ENCODE measurements at regions not wholly inside any gene's neighbourhood (a gene's known extent, or its start where the extent isn't known, plus 50 kb on each side); places are given as distances from the start of the nearest gene placed in this dataset.

DNA sequence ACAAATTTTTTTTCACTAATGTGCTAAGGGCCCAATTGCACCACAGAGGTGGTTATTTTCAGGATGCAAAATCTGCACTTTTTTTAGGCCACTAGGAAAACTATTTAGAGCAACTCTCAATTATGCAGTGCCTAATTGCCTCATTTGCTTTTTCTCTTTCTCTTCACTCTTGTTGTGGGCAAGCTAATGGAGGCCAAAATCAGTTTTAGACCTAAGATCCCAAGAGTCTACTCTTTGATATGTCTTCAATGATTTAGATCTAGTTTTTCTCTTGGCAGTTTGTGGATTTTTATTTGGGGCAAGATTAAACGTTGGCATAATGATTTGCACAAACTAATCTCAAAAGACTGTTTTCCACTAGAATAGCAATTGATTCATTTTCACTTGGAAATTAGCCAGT lies 1996.9 kb downstream of the LRRC4C start:
- Histone ChIP-seq H3K9me3 (replicated peaks in 1 of 11) (no peaks in the 10 kb centered on the region), H3K4me1 (peaks cover 0 to 3% (median 0%) of the 10 kb centered on the region in 10 experiments; a peak in 1 of 20 replicates), H3K4me2 (no peak overlapping the region), H3K9ac (no peak overlapping the region), H4K20me1 (no peaks in the 10 kb centered on the region), H3K4me3 (no peak overlapping the region), H3K36me3 (no peaks in the 10 kb centered on the region), H3K27me3 (no peaks in the 10 kb centered on the region), H3K27ac (no peak overlapping the region)
- TF ChIP-seq Cebpa-rat (IDR thresholded peaks at IDR 0.05) = no peak

DNA sequence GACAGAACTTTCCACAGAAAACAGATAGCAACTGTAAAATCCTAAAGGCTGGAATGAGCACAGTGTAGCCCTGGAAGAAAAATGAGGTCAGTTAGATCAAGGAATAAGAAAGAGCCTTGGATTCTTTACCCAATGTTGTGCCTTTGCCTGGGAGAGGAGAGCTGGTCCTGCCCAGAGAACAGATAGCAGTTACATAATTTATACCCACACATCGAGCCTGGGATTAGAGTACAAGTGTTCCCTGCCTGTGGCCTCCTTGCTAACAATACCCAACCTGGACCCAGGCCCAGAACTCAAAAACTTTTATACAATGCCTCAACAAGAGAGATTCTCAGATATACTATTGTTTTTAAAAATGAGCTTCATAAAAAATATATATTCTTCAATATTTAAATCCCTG lies 1998.4 kb downstream of the LRRC4C start:
- Histone ChIP-seq H3K9ac (no peak overlapping the region), H3K4me1 (peaks cover 0 to 3% (median 0%) of the 10 kb centered on the region in 10 experiments; a peak in 1 of 20 replicates), H3K4me3 (no peak overlapping the region), H3K36me3 (no peaks in the 10 kb centered on the region), H3K27me3 (no peaks in the 10 kb centered on the region), H4K20me1 (no peaks in the 10 kb centered on the region), H3K9me3 (replicated peaks in 1 of 11) (no peaks in the 10 kb centered on the region), H3K4me2 (no peak overlapping the region), H3K27ac (no peak overlapping the region)
- TF ChIP-seq Cebpa-rat (IDR thresholded peaks at IDR 0.05) = no peak

DNA sequence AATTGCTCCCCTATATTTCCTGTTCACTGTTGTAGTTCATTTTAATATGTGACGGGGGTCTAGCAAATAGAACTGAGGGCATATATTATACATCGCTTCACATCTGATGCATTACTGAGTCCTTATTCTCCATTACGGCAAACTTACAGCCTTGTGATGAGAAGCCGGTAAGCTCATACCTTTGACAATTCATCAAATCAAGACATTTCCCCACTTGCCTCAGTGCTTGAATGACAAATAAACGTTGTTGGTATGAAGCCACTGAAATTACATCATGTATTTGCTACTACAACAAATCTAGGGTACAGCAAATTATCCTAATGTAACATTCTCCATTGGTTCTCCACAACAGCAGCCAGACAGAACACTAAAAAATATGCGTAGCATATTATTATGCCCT lies 1999.8 kb downstream of the LRRC4C start:
- Histone ChIP-seq H4K20me1 (no peaks in the 10 kb centered on the region), H3K27me3 (no peaks in the 10 kb centered on the region), H3K4me3 (no peak overlapping the region), H3K36me3 (no peaks in the 10 kb centered on the region), H3K4me1 (peaks cover 0 to 3% (median 0%) of the 10 kb centered on the region in 10 experiments; a peak in 1 of 20 replicates), H3K9me3 (replicated peaks in 1 of 11) (no peaks in the 10 kb centered on the region), H3K9ac (no peak overlapping the region), H3K4me2 (no peak overlapping the region), H3K27ac (no peak overlapping the region)
- TF ChIP-seq Cebpa-rat (IDR thresholded peaks at IDR 0.05) = no peak

DNA sequence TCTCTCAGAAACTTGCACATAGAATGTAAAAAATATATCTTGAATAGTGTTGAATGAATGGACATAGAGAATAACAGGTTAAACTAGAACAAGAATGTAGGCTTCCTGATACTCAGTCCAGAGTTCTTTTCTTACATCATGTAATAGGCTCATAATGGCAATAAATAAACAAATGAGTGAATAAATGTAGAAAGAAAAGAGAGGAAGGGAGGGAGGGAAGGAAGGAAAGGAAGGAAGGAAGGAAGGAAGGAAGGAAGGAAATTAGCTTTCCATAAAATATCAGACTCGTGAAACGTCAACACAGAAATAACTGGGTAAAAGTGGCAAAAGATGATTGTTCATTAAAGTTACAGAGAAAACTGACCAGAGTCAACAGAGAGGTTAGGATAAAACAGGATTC lies 2001.0 kb downstream of the LRRC4C start:
- Histone ChIP-seq H3K36me3 (no peaks in the 10 kb centered on the region), H3K4me3 (no peak overlapping the region), H3K27me3 (no peaks in the 10 kb centered on the region), H3K9me3 (replicated peaks in 1 of 11) (no peaks in the 10 kb centered on the region), H4K20me1 (no peaks in the 10 kb centered on the region), H3K4me1 (peaks cover 0 to 3% (median 0%) of the 10 kb centered on the region in 10 experiments; a peak in 1 of 20 replicates), H3K4me2 (no peak overlapping the region), H3K9ac (no peak overlapping the region), H3K27ac (no peak overlapping the region)
- no peak for TF ChIP-seq Cebpa-rat (IDR thresholded peaks at IDR 0.05)

DNA sequence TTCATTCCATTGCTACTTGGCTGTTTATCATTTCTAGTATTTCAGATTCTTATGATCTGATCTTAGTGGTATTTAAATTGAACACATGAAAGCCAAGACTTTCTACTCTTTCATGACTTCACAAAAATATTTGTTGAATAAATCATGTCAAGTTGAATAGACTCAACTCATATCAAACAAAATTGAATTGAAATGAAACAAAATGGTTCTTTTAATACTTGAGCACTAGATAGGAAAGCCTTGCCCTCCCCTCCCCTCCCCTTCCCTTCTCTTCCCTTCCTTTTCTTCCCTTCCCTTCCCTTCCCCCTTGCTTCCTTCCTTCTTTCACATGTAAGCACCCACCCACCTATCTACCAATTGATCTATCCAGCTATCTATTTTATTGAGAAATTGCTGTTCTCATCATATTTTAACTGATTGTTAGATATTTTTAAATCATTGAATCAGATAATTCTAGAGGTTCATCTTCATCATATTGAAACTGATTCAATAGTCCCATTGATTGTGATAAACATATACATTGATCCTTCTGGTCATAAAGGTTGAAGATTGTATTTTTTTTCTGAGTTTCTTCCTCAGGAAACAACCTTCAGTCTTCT lies 2015.9 kb downstream of the LRRC4C start:
- no peak overlapping the region for H3K27ac ChIP-seq
- H4K20me1 ChIP-seq = no peaks in the 10 kb centered on the region
- H3K36me3 ChIP-seq = no peaks in the 10 kb centered on the region
- peaks cover 5 to 9% (median 8%) of the 10 kb centered on the region in 11 experiments; a peak in 17 of 22 replicates for H3K9me3 ChIP-seq (replicated peaks in 1 of 11)
- no peak overlapping the region for H3K4me2 ChIP-seq
- no peak for TF ChIP-seq Cebpa-rat (IDR thresholded peaks at IDR 0.05)
- no peak overlapping the region for H3K4me3 ChIP-seq
- no peak overlapping the region for H3K9ac ChIP-seq
- no peaks in the 10 kb centered on the region for H3K27me3 ChIP-seq
- no peaks in the 10 kb centered on the region for H3K4me1 ChIP-seq

DNA sequence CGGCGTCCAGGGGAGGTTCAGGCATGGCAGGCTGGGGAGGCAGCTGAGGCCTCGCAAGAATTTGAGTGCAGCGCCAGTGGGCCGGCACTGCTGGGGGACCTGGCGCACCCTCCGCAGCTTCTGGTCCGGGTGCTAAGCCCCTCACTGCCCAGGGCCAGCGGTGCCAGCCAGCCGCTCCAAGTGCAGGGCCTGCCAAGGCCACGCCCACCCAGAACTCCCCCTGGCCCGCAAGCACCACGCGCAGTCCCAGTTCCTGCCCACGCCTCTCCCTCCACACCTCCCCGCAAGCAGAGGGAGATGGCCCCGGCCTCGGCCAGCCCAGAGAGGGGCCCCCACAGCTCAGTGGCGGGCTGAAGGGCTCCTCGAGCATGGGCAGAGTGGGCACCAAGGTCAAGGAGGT lies 2017.3 kb downstream of the LRRC4C start:
- no peak for TF ChIP-seq Cebpa-rat (IDR thresholded peaks at IDR 0.05)
- Histone ChIP-seq H3K9me3 (replicated peaks in 1 of 11) (peaks cover 5 to 9% (median 8%) of the 10 kb centered on the region in 11 experiments; a peak in 17 of 22 replicates), H4K20me1 (no peaks in the 10 kb centered on the region), H3K4me2 (no peak overlapping the region), H3K9ac (no peak overlapping the region), H3K27ac (no peak overlapping the region), H3K4me3 (no peak overlapping the region), H3K27me3 (no peaks in the 10 kb centered on the region), H3K36me3 (no peaks in the 10 kb centered on the region), H3K4me1 (no peaks in the 10 kb centered on the region)

DNA sequence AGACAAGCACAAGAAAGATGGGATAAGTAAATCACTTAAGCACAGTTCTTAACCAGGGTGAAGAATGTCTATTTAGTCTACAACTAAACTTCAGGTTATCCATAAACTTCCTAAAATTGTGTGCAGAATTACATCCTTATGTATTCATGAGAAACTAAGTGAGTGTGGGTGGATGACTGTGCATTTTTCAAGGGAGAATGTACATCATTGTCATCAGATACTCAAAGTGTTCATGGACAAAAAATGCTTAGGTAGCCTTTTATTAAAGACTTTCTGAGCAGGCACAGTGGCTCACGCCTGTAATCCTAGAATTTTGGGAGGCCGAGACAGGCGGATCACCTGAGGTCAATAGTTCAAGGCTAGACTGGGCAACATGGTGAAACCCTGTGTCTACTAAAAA lies 2023.8 kb downstream of the LRRC4C start:
- Histone ChIP-seq H3K4me2 (peak overlapping the region in 6 of 11 experiments; percentile 9 to 43 (median 17); a peak in 3 of 22 replicates), H3K9ac (no peak overlapping the region), H3K4me3 (no peak overlapping the region), H3K9me3 (replicated peaks in 1 of 11) (no peaks in the 10 kb centered on the region), H3K27me3 (no peaks in the 10 kb centered on the region), H3K27ac (no peak overlapping the region; a peak in 1 of 22 replicates), H4K20me1 (no peaks in the 10 kb centered on the region), H3K36me3 (no peaks in the 10 kb centered on the region), H3K4me1 (peaks cover 0 to 6% (median 5%) of the 10 kb centered on the region in 10 experiments; a peak in 7 of 20 replicates)
- TF ChIP-seq Cebpa-rat (IDR thresholded peaks at IDR 0.05) = no peak

DNA sequence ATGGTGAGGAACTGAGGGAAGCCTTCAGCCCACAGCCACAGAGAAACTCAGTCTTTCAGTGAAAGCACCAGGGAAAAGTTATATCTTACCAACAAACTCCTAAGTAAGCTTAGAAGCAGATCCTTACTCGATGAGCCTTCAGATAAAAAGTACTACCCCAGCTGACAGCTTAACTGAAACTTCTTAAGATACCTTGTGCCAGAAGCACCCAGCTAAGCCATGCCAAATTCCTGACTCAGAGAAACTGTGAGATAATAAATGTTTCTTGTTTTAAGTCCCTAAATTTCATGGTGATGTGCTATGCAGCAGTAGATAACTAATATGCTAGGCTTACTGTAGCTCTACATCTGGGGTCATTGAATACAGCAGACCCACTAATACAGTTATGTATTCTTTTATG lies 2025.0 kb downstream of the LRRC4C start:
- Histone ChIP-seq H3K4me3 (no peak overlapping the region), H3K9ac (no peak overlapping the region), H3K27ac (no peak overlapping the region), H3K36me3 (no peaks in the 10 kb centered on the region), H3K4me1 (peaks cover 0 to 6% (median 5%) of the 10 kb centered on the region in 10 experiments; a peak in 7 of 20 replicates), H3K4me2 (no peak overlapping the region), H3K9me3 (replicated peaks in 1 of 11) (no peaks in the 10 kb centered on the region), H3K27me3 (no peaks in the 10 kb centered on the region), H4K20me1 (no peaks in the 10 kb centered on the region)
- no peak for TF ChIP-seq Cebpa-rat (IDR thresholded peaks at IDR 0.05)

DNA sequence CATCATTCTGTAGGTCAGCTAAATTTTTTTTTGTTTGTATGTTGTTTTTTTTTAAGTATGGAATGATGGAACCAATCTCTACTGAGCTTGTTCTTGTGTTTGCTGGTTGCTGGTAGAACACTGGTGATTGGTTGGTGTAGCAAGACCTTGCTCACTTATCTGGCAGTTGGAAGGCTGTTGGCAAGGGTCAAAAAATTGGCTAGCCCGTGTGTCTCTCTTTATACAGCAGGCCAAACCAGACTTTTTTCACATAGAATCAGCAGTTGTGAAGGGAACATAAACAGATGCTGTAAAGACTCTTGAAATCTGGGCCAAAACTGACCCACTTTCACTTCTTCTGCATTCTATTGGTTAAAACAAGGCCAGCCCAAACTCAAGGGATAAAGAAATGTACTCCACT lies 2026.5 kb downstream of the LRRC4C start:
- Histone ChIP-seq H3K9ac (no peak overlapping the region), H3K4me3 (no peak overlapping the region), H3K27me3 (no peaks in the 10 kb centered on the region), H3K36me3 (no peaks in the 10 kb centered on the region), H3K9me3 (replicated peaks in 1 of 11) (no peaks in the 10 kb centered on the region), H3K4me1 (peaks cover 0 to 6% (median 5%) of the 10 kb centered on the region in 10 experiments; a peak in 7 of 20 replicates), H3K27ac (no peak overlapping the region), H3K4me2 (no peak overlapping the region), H4K20me1 (no peaks in the 10 kb centered on the region)
- no peak for TF ChIP-seq Cebpa-rat (IDR thresholded peaks at IDR 0.05)

DNA sequence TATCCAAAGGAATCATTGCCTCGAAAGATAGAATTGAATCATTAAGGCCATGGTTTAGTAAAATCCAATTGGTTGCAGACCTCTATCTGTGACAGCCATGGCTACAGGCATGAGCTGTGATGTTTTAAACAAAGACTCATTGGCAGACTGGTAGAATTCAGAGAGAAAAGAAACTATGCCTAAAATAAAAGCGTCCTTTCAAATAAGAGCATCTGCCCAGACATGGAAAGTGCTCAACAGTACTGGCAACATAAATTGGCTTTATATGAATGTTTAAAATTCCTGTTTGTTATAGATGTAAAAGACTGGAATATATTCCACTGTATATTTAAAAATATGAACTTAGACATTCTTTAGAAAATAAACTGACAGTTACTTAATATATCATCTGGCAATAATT lies 2034.2 kb downstream of the LRRC4C start:
- Histone ChIP-seq H3K9ac (no peak overlapping the region), H3K27ac (no peak overlapping the region)
- TF ChIP-seq Cebpa-rat (IDR thresholded peaks at IDR 0.05) = no peak

More for the DNA sequence above, 2034.2 kb downstream of the LRRC4C start:
- no peak overlapping the region for H3K4me3 ChIP-seq
- H3K36me3 ChIP-seq = no peaks in the 10 kb centered on the region
- H4K20me1 ChIP-seq = no peaks in the 10 kb centered on the region
- no peaks in the 10 kb centered on the region for H3K4me1 ChIP-seq
- no peaks in the 10 kb centered on the region for H3K9me3 ChIP-seq (replicated peaks in 1 of 11)
- no peak overlapping the region for H3K4me2 ChIP-seq
- H3K27me3 ChIP-seq = no peaks in the 10 kb centered on the region

Measured in BLaER1 treated with 17β-estradiol and CSF1 and Interleukin-3, amounts not matched to agents 10 nM and 100 nM (cell line).